ENCODE measurements at regions not wholly inside any gene's neighbourhood (a gene's known extent, or its start where the extent isn't known, plus 50 kb on each side); places are given as distances from the start of the nearest gene placed in this dataset.

DNA sequence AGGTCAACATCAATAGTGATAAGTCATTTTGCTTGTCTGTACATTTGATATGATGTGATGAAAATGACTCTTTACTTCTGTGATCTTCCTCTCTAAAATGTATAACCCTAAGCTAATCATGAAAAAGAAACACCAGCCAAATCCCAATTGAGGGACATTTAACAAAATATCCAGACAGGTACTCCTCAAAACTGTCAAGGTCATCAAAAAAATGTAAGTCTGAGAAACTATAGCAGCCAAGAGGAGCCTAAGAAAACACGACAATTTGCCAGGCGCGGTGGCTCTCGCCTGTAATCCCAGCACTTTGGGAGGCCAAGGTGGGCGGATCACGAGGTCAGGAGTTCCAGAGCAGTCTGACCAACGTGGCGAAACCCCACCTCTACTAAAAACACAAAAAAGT lies 708.5 kb upstream of the ID4 start:
- DNase-seq (ENCODE audit: low read depth, low spot score): no peak
- Histone ChIP-seq H3K4me1 (ENCODE audit: insufficient read depth, insufficient read length) (no peaks in the 10 kb centered on the region), H3K9ac (ENCODE audit: insufficient read length, low read depth) (no peak overlapping the region), H3K36me3 (ENCODE audit: insufficient read depth, insufficient read length, low read length) (no peaks in the 10 kb centered on the region), H3K27me3 (ENCODE audit: insufficient read depth, insufficient read length) (no peaks in the 10 kb centered on the region), H3K4me3 (ENCODE audit: insufficient read length, low read depth) (no peak overlapping the region), H3K9me3 (ENCODE audit: insufficient read depth, low read length) (no peaks in the 10 kb centered on the region)
- TF ChIP-seq YY1 (IDR thresholded peaks at IDR 0.05; ENCODE audit: insufficient read depth, insufficient read length): no peak
- TF ChIP-seq ZNF274 (IDR thresholded peaks at IDR 0.05; ENCODE audit: low read depth, low read length): no peak
- TF ChIP-seq SUZ12 (IDR thresholded peaks at IDR 0.05; ENCODE audit: extremely low read depth, insufficient read depth, insufficient read length): no peak

DNA sequence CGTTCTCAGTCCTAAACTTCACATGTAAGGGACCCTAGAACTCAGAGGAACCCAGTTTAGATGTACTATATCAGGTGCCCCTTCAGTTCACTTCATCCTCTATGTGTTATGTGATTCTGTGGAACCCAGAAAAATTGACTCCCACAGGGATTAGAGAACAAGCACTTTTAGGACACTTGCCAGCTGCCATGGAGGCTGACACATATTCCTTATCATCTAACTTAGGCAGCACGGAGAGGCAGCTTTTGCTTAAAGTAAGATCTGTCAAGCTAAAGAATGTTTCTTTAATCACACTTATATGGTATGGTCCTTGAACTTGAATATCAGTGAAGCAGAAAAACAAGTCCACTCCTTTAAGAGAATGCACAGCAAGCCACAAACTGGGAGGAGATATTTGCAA lies 701.5 kb upstream of the ID4 start:
- H3K4me3 ChIP-seq (ENCODE audit: insufficient read length, low read depth): no peak overlapping the region
- DNase-seq (ENCODE audit: low read depth, low spot score): no peak

DNA sequence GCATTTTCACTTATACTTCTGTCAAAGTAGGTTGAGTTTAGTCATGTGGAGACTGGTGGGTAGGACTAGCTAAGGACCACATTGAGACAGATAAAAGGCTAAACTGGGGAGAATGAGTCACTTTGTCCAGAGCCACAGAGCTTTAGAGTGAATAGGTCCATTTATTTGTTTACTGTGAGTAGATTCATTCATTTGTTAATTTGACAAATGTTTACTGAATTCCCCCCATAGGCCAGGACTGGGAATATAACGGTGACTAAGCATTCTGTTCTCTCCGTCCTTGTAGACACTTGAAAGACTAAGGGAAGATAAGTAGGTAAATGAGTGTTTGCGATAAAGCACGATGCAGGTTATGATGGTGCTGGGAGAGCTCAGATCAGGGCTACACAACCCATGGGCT lies 699.7 kb upstream of the ID4 start:
- no peaks in the 10 kb centered on the region for H3K27me3 ChIP-seq (ENCODE audit: insufficient read depth, insufficient read length)
- no peak overlapping the region for H3K9ac ChIP-seq (ENCODE audit: insufficient read length, low read depth)
- H3K9me3 ChIP-seq (ENCODE audit: insufficient read depth, low read length): no peaks in the 10 kb centered on the region
- H3K4me3 ChIP-seq (ENCODE audit: insufficient read length, low read depth): no peak overlapping the region
- H3K4me1 ChIP-seq (ENCODE audit: insufficient read depth, insufficient read length): no peaks in the 10 kb centered on the region
- no peaks in the 10 kb centered on the region for H3K36me3 ChIP-seq (ENCODE audit: insufficient read depth, insufficient read length, low read length)
- no peak for TF ChIP-seq YY1 (IDR thresholded peaks at IDR 0.05; ENCODE audit: insufficient read depth, insufficient read length)
- TF ChIP-seq ZNF274 (IDR thresholded peaks at IDR 0.05; ENCODE audit: low read depth, low read length): no peak
- TF ChIP-seq SUZ12 (IDR thresholded peaks at IDR 0.05; ENCODE audit: extremely low read depth, insufficient read depth, insufficient read length): no peak
- peak; percentile 3 for DNase-seq (ENCODE audit: low read depth, low spot score)

More for the DNA sequence above, 701.5 kb upstream of the ID4 start:
- no peaks in the 10 kb centered on the region for H3K36me3 ChIP-seq (ENCODE audit: insufficient read depth, insufficient read length, low read length)
- H3K9ac ChIP-seq (ENCODE audit: insufficient read length, low read depth): no peak overlapping the region
- no peaks in the 10 kb centered on the region for H3K9me3 ChIP-seq (ENCODE audit: insufficient read depth, low read length)
- no peak for TF ChIP-seq ZNF274 (IDR thresholded peaks at IDR 0.05; ENCODE audit: low read depth, low read length)
- no peak for TF ChIP-seq SUZ12 (IDR thresholded peaks at IDR 0.05; ENCODE audit: extremely low read depth, insufficient read depth, insufficient read length)
- TF ChIP-seq YY1 (IDR thresholded peaks at IDR 0.05; ENCODE audit: insufficient read depth, insufficient read length): no peak
- H3K27me3 ChIP-seq (ENCODE audit: insufficient read depth, insufficient read length): no peaks in the 10 kb centered on the region
- no peaks in the 10 kb centered on the region for H3K4me1 ChIP-seq (ENCODE audit: insufficient read depth, insufficient read length)

DNA sequence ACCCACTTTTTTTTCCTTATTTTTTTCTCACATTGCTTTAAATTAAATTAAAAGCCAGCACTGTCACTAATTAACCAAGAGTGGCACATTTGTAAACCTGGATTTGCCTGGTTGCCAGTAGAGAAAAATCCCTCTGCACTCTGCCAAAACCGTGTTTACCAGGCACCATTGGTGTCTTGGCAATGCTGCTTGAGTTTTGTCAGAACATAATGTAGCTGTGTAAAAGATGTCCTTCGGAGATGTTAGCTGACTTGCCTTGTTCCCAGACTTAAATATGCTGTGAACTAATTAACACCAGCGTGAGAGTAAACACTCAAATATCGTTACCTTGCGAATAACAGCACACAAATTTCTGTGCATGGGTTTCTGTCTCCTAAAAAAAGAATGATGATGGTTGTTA lies 694.9 kb upstream of the ID4 start:
- Histone ChIP-seq H3K36me3 (ENCODE audit: insufficient read depth, insufficient read length, low read length) (no peaks in the 10 kb centered on the region), H3K4me3 (ENCODE audit: insufficient read length, low read depth) (no peak overlapping the region), H3K9ac (ENCODE audit: insufficient read length, low read depth) (no peak overlapping the region), H3K27me3 (ENCODE audit: insufficient read depth, insufficient read length) (no peaks in the 10 kb centered on the region), H3K4me1 (ENCODE audit: insufficient read depth, insufficient read length) (no peaks in the 10 kb centered on the region), H3K9me3 (ENCODE audit: insufficient read depth, low read length) (no peaks in the 10 kb centered on the region)
- DNase-seq (ENCODE audit: low read depth, low spot score): no peak
- TF ChIP-seq SUZ12 (IDR thresholded peaks at IDR 0.05; ENCODE audit: extremely low read depth, insufficient read depth, insufficient read length): no peak
- TF ChIP-seq YY1 (IDR thresholded peaks at IDR 0.05; ENCODE audit: insufficient read depth, insufficient read length): no peak
- no peak for TF ChIP-seq ZNF274 (IDR thresholded peaks at IDR 0.05; ENCODE audit: low read depth, low read length)

DNA sequence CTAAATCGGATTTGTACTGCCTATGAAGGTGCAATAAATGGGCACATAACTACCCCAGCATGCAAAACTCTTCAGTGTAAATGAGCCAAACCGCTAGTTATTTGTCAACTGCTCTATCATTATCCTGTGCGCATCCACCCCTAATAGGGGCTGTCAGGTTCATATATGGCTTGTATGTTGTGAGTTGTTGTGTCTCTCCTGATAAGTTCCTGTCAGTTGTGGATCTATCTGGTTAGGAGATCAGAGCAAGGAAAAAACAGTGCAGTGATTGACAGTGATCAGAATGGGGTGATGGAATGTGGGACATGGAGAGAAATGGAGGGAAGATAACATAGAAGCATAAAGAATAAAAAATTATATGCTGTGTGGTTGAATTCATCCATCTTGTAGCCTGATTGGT lies 686.9 kb upstream of the ID4 start:
- no peaks in the 10 kb centered on the region for H3K27me3 ChIP-seq (ENCODE audit: insufficient read depth, insufficient read length)
- no peaks in the 10 kb centered on the region for H3K4me1 ChIP-seq (ENCODE audit: insufficient read depth, insufficient read length)
- no peak overlapping the region for H3K9ac ChIP-seq (ENCODE audit: insufficient read length, low read depth)
- H3K9me3 ChIP-seq (ENCODE audit: insufficient read depth, low read length): no peaks in the 10 kb centered on the region
- TF ChIP-seq ZNF274 (IDR thresholded peaks at IDR 0.05; ENCODE audit: low read depth, low read length) (no peak), YY1 (IDR thresholded peaks at IDR 0.05; ENCODE audit: insufficient read depth, insufficient read length) (no peak), SUZ12 (IDR thresholded peaks at IDR 0.05; ENCODE audit: extremely low read depth, insufficient read depth, insufficient read length) (no peak)
- DNase-seq (ENCODE audit: low read depth, low spot score): no peak
- no peak overlapping the region for H3K4me3 ChIP-seq (ENCODE audit: insufficient read length, low read depth)
- no peaks in the 10 kb centered on the region for H3K36me3 ChIP-seq (ENCODE audit: insufficient read depth, insufficient read length, low read length)

DNA sequence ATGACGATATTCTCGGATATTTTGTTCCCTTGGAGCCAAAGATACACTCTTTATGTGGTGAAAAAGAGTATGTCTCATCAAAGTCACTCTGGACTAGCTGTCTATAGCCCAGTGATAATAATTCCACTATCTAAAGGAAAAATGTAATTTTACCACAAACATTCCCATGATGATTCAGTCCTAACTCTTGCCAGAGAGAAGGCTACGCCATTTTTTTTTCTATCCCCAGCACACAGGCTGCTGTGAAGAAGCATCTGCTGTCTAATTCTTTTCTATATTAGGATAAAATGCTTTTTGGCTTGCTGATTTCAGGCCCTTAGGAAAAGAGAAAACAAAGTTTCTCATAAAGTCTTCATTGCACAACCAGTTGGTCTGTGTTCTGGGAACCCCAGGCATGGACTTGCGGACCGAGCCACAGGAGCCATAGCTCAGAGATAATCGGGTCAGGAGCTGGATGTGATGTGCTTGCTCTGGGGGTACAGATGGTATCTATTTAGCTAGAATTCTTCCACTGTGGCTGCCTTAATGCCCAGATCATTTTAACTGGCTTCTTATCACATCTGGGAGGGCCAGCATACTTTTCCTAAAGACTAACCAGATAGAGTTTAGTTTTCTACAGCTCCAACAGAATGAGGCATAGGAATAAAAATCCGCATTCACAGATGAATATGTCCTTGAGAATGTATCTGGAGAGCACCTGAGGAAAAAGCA lies 683.7 kb upstream of the ID4 start:
- H3K9me3 ChIP-seq (ENCODE audit: insufficient read depth, low read length): no peaks in the 10 kb centered on the region
- DNase-seq (ENCODE audit: low read depth, low spot score): no peak
- H3K9ac ChIP-seq (ENCODE audit: insufficient read length, low read depth): no peak overlapping the region
- H3K36me3 ChIP-seq (ENCODE audit: insufficient read depth, insufficient read length, low read length): no peaks in the 10 kb centered on the region
- no peak overlapping the region for H3K4me3 ChIP-seq (ENCODE audit: insufficient read length, low read depth)
- TF ChIP-seq ZNF274 (IDR thresholded peaks at IDR 0.05; ENCODE audit: low read depth, low read length): no peak
- TF ChIP-seq YY1 (IDR thresholded peaks at IDR 0.05; ENCODE audit: insufficient read depth, insufficient read length): no peak
- TF ChIP-seq SUZ12 (IDR thresholded peaks at IDR 0.05; ENCODE audit: extremely low read depth, insufficient read depth, insufficient read length): no peak
- H3K27me3 ChIP-seq (ENCODE audit: insufficient read depth, insufficient read length): no peaks in the 10 kb centered on the region
- no peaks in the 10 kb centered on the region for H3K4me1 ChIP-seq (ENCODE audit: insufficient read depth, insufficient read length)

DNA sequence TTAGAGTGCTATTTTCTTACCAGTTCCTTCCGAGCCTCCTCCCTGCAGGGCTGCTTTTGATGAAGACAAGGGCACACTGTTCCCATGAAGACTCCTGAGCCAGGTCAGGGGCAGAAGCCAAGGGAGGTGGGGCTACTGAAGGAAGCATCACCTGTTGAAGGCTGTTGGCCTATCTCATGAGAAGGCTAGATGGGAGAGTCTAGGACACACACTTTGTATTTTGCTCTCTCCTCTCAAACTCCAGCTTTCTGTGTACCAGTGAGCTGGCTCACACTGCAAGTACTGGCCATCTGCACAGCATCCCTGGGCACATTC lies 683.2 kb upstream of the ID4 start:
- Histone ChIP-seq H3K4me1 (ENCODE audit: insufficient read depth, insufficient read length) (no peaks in the 10 kb centered on the region), H3K4me3 (ENCODE audit: insufficient read length, low read depth) (no peak overlapping the region), H3K9me3 (ENCODE audit: insufficient read depth, low read length) (no peaks in the 10 kb centered on the region), H3K36me3 (ENCODE audit: insufficient read depth, insufficient read length, low read length) (no peaks in the 10 kb centered on the region), H3K9ac (ENCODE audit: insufficient read length, low read depth) (no peak overlapping the region), H3K27me3 (ENCODE audit: insufficient read depth, insufficient read length) (no peaks in the 10 kb centered on the region)
- TF ChIP-seq SUZ12 (IDR thresholded peaks at IDR 0.05; ENCODE audit: extremely low read depth, insufficient read depth, insufficient read length) (no peak), ZNF274 (IDR thresholded peaks at IDR 0.05; ENCODE audit: low read depth, low read length) (no peak), YY1 (IDR thresholded peaks at IDR 0.05; ENCODE audit: insufficient read depth, insufficient read length) (no peak)
- no peak for DNase-seq (ENCODE audit: low read depth, low spot score)

All from NT2/D1 (cell line).